Endothelial cell of umbilical vein (primary cell): ENCODE measurements at regions not wholly inside any gene's neighbourhood (a gene's known extent, or its start where the extent isn't known, plus 50 kb on each side); places are given as distances from the start of the nearest gene placed in this dataset.

Experiments
- BruUV-seq: library from RNA; stranded (reverse); fragments of 400-500 nt; replicated peaks from 2 replicates; lab custom pipeline; 2021; lab: Mats Ljungman, UMichigan
- CTCF ChIA-PET: fragments of 300-600, 350-600 bp; sonication (Branson Sonifier 250); formaldehyde crosslinking; loops from one replicate; lab custom pipeline; 2021; ENCODE audit warnings: antibody characterized with exemption, inconsistent platforms; lab: Charles Lee
- POLR2A ChIA-PET: fragments of 300-600, 350-600 bp; sonication (Branson Sonifier 250); formaldehyde crosslinking; loops from one replicate; lab custom pipeline; 2021; ENCODE audit warnings: antibody characterized with exemption, inconsistent platforms; lab: Charles Lee
- DNase-seq: peaks from one replicate; pipeline ENCODE4 v3.0.0-alpha.2; 2011; ENCODE audit warnings: low read depth, low spot score
- FAIRE-seq: peaks from 2 replicates; lab custom pipeline; 2011; peaks lifted over from hg19 to GRCh38; lab: Jason Lieb, UNC
- H2AFZ ChIP-seq: 2 replicates; pipeline ENCODE4 v1.6.0; 2012; ENCODE audit warnings: low read depth, low read length, control low read depth, inconsistent platforms
- H3K27ac ChIP-seq: 2 replicates; pipeline ENCODE4 v1.5.1; 2011; ENCODE audit warnings: low read depth, mild to moderate bottlenecking, control low read depth, low read length, moderate library complexity; ENCODE audit not compliant: insufficient read depth
- H3K27me3 ChIP-seq, 2 experiments: 2 replicates each; pipeline versions ENCODE4 v1.6.0 to v1.6.1; 2011; ENCODE audit warnings: low read length in 2 of 2, mixed read lengths in 1 of 2; ENCODE audit not compliant: control insufficient read depth in 2 of 2, insufficient read depth in 2 of 2
- H3K36me3 ChIP-seq, 2 experiments: 2 replicates in 1 of 2; 3 replicates in 1 of 2; pipeline ENCODE4 v1.5.1; 2011; ENCODE audit warnings: low read length in 2 of 2, mild to moderate bottlenecking in 1 of 2, moderate library complexity in 1 of 2; ENCODE audit not compliant: control insufficient read depth in 2 of 2, insufficient read depth in 2 of 2; ENCODE audit errors: extremely low read depth in 1 of 2
- H3K4me1 ChIP-seq: 3 replicates; pipeline ENCODE4 v1.5.1; 2011; ENCODE audit warnings: mild to moderate bottlenecking, low read length; ENCODE audit not compliant: control insufficient read depth, insufficient read depth; ENCODE audit errors: extremely low read depth
- H3K4me2 ChIP-seq: 2 replicates; pipeline ENCODE4 v1.6.1; 2011; ENCODE audit warnings: low read length, control low read depth, mixed read lengths; ENCODE audit not compliant: insufficient read depth
- H3K4me3 ChIP-seq, 3 experiments: fragments of 200-600 bp in 1 of 3; sonication (generic), shearing (Covaris generic) in 1 of 3; replicated peaks in 1 of 3; 2 replicates each; pipeline ENCODE4 v1.5.1; 2011 to 2016; ENCODE audit warnings: control low read depth in 3 of 3, low read length in 3 of 3, mild to moderate bottlenecking in 2 of 3, inconsistent platforms in 1 of 3, low read depth in 1 of 3, moderate library complexity in 1 of 3; ENCODE audit not compliant: insufficient read depth in 1 of 3
- H3K79me2 ChIP-seq: 2 replicates; pipeline ENCODE4 v1.6.0; 2012; ENCODE audit warnings: low read length, inconsistent platforms; ENCODE audit not compliant: control insufficient read depth, insufficient read depth
- H3K9ac ChIP-seq: replicated peaks from 2 replicates; pipeline ENCODE3; 2011; ENCODE audit warnings: low read length, control low read depth; ENCODE audit not compliant: insufficient read depth; ENCODE audit errors: extremely low read depth
- H3K9me1 ChIP-seq: replicated peaks from 3 replicates; pipeline ENCODE4 v1.6.0; 2011; ENCODE audit warnings: mild to moderate bottlenecking, low read length; ENCODE audit not compliant: control insufficient read depth, insufficient read depth; ENCODE audit errors: extremely low read depth
- H3K9me3 ChIP-seq: replicated peaks from 2 replicates; pipeline ENCODE4 v1.5.1; 2012; ENCODE audit warnings: low read length, inconsistent platforms; ENCODE audit not compliant: control insufficient read depth, insufficient read depth
- H4K20me1 ChIP-seq: replicated peaks from 2 replicates; pipeline ENCODE3; 2011; ENCODE audit warnings: mild to moderate bottlenecking, low read length; ENCODE audit not compliant: control insufficient read depth, insufficient read depth; ENCODE audit errors: extremely low read depth
- EZH2 ChIP-seq: IDR thresholded peaks from 2 replicates; pipeline ENCODE4 v1.6.1; 2012; ENCODE audit warnings: borderline replicate concordance, low read depth, mild to moderate bottlenecking, moderate library complexity, low read length, inconsistent platforms; ENCODE audit not compliant: severe bottlenecking
- FOS ChIP-seq: IDR thresholded peaks from 2 replicates; pipeline ENCODE4 v1.6.1; 2011; ENCODE audit warnings: mild to moderate bottlenecking, low read length, moderate library complexity, borderline replicate concordance; ENCODE audit not compliant: insufficient read depth
- GATA2 ChIP-seq: IDR thresholded peaks from 2 replicates; pipeline ENCODE4 v1.7.0; 2011; ENCODE audit warnings: low read depth, mild to moderate bottlenecking, moderate library complexity, mixed read lengths, low read length; ENCODE audit not compliant: insufficient read length, insufficient read depth
- JUN ChIP-seq: IDR thresholded peaks from 2 replicates; pipeline ENCODE4 v1.6.1; 2011; ENCODE audit warnings: borderline replicate concordance, low read depth; ENCODE audit not compliant: insufficient read length, insufficient read depth
- MYC ChIP-seq: IDR thresholded peaks from one replicate; pipeline ENCODE4 v1.6.1; 2011; ENCODE audit warnings: mild to moderate bottlenecking, low read depth, low read length
- POLR2A ChIP-seq: IDR thresholded peaks from 2 replicates; pipeline ENCODE4 v1.6.1; 2012; ENCODE audit warnings: low read depth, mild to moderate bottlenecking, control low read depth, low read length
- POLR2AphosphoS5 ChIP-seq: IDR thresholded peaks from 2 replicates; pipeline ENCODE4 v1.6.1; 2012; ENCODE audit warnings: low read depth, mild to moderate bottlenecking, control low read depth, low read length, moderate library complexity; ENCODE audit not compliant: insufficient read depth
- dilution Hi-C: fragments of 300-500 bp; cut with MboI; formaldehyde crosslinking; loops from one replicate; pipeline ENCODE4 v1.15.0; 2019; ENCODE audit warnings: low sequenced_read_pairs; ENCODE audit not compliant: extremely low pct_ligation_motif_present
- intact Hi-C: fragments of 100-400 bp; cut with micrococcal nuclease; formaldehyde crosslinking; loops from one replicate; pipeline ENCODE4 v1.10.0; 2022
- TF ChIP-seq, protein P1 (sequence below), 2 donors: IDR thresholded peaks; 1 replicate in 1 of 2; 2 replicates in 1 of 2; pipeline ENCODE4 v1.5.1; 2011; ENCODE audit warnings: low read length in 2 of 2, mild to moderate bottlenecking in 2 of 2, moderate library complexity in 2 of 2, control low read depth in 1 of 2, inconsistent platforms in 1 of 2, low read depth in 1 of 2; ENCODE audit not compliant: insufficient read depth in 1 of 2; ENCODE audit errors: extremely low read depth in 1 of 2
- TF ChIP-seq, protein P2 (sequence below): IDR thresholded peaks from 2 replicates; pipeline ENCODE4 v1.6.1; 2011; ENCODE audit not compliant: insufficient read depth, insufficient read length

DNA sequence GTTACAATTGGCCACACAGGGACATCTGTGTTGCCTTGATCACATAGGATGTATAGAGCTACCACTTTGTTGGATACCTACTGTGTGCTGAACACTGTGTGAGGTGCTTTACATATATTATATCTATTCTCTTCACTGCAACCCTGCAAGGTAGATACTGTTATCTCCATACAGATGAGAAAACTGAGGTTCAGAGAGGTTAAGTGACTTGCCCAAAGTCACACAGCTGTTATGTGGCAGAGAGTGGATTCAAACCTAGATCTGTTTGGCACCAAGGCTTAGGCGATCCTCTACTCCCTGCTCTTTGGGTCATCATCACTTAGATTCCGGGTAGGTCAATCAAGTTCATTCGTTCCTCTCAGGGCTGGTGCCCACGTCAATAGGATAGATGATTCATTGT lies 260.5 kb upstream of the IRX3 start:
- no peak overlapping the region for H3K9ac ChIP-seq
- H3K4me1 ChIP-seq, result no peaks in the 10 kb centered on the region
- BruUV-seq, result no TSS peak
- H3K4me2 ChIP-seq, result no peak overlapping the region
- H3K9me3 ChIP-seq, result no peaks in the 10 kb centered on the region
- no peak overlapping the region for H3K4me3 ChIP-seq
- TF ChIP-seq, protein P1, sequence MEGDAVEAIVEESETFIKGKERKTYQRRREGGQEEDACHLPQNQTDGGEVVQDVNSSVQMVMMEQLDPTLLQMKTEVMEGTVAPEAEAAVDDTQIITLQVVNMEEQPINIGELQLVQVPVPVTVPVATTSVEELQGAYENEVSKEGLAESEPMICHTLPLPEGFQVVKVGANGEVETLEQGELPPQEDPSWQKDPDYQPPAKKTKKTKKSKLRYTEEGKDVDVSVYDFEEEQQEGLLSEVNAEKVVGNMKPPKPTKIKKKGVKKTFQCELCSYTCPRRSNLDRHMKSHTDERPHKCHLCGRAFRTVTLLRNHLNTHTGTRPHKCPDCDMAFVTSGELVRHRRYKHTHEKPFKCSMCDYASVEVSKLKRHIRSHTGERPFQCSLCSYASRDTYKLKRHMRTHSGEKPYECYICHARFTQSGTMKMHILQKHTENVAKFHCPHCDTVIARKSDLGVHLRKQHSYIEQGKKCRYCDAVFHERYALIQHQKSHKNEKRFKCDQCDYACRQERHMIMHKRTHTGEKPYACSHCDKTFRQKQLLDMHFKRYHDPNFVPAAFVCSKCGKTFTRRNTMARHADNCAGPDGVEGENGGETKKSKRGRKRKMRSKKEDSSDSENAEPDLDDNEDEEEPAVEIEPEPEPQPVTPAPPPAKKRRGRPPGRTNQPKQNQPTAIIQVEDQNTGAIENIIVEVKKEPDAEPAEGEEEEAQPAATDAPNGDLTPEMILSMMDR (IDR thresholded peaks at IDR 0.05; ENCODE audit: extremely low read depth in 1 of 2, insufficient read depth in 1 of 2, low read depth in 1 of 2, low read length in 2 of 2), result no peak
- TF ChIP-seq EZH2 (no peak), POLR2AphosphoS5 (no peak)
- TF ChIP-seq, protein P2, sequence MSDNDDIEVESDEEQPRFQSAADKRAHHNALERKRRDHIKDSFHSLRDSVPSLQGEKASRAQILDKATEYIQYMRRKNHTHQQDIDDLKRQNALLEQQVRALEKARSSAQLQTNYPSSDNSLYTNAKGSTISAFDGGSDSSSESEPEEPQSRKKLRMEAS, result no peak
- H3K9me1 ChIP-seq, result no peaks in the 10 kb centered on the region
- intact Hi-C loops, result no loop called here
- FAIRE-seq (no peak), DNase-seq (no peak)
- ChIA-PET POLR2A (no interaction called here), CTCF (no interaction called here)
- H2AFZ ChIP-seq, result no peak overlapping the region
- dilution Hi-C loops, result no loop called here
- no peaks in the 10 kb centered on the region for H3K36me3 ChIP-seq
- H3K27me3 ChIP-seq, result no peaks in the 10 kb centered on the region
- H3K79me2 ChIP-seq, result no peaks in the 10 kb centered on the region
- no peaks in the 10 kb centered on the region for H4K20me1 ChIP-seq
- no peak overlapping the region for H3K27ac ChIP-seq

DNA sequence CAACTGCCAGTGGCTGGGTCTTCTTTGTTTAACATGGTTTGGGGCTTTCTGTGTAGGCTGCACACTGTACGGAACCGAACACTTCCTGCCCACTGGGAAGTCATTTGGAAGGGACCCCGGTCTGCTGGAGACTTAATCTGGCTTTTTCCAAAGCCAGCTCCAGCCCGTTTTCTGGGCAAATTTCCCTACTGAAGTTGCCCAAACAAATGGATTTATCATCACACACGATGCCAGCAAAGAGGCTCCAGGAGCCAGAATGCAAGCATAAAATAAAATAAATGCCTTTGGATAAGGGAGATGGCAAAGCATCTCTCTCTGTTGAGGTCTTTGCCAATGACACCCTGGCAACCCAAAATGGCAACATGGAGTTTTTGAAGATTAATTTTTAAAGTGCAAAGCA lies 259.9 kb upstream of the IRX3 start:
- DNase-seq (no peak), FAIRE-seq (no peak)
- TF ChIP-seq GATA2 (no peak), FOS (no peak), POLR2AphosphoS5 (no peak), MYC (no peak), JUN (no peak), POLR2A (no peak), EZH2 (no peak)
- TF ChIP-seq, protein P1 (IDR thresholded peaks at IDR 0.05; ENCODE audit: extremely low read depth in 1 of 2, insufficient read depth in 1 of 2, low read depth in 1 of 2, low read length in 2 of 2), result no peak
- TF ChIP-seq, protein P2, result no peak
- Histone ChIP-seq H3K79me2 (no peaks in the 10 kb centered on the region), H3K9me3 (no peaks in the 10 kb centered on the region), H4K20me1 (no peaks in the 10 kb centered on the region), H3K9me1 (no peaks in the 10 kb centered on the region), H3K4me3 (no peak overlapping the region), H3K27ac (no peak overlapping the region), H3K27me3 (no peaks in the 10 kb centered on the region), H3K9ac (no peak overlapping the region), H3K4me2 (no peak overlapping the region), H3K4me1 (no peaks in the 10 kb centered on the region), H2AFZ (no peak overlapping the region), H3K36me3 (no peaks in the 10 kb centered on the region)
- CTCF ChIA-PET, result no interaction called here
- dilution Hi-C loops (no loop called here), intact Hi-C loops (no loop called here)
- no TSS peak for BruUV-seq
- POLR2A ChIA-PET, result no interaction called here
